ENCODE measurements at regions not wholly inside any gene's neighbourhood (a gene's known extent, or its start where the extent isn't known, plus 50 kb on each side); places are given as distances from the start of the nearest gene placed in this dataset.

DNA sequence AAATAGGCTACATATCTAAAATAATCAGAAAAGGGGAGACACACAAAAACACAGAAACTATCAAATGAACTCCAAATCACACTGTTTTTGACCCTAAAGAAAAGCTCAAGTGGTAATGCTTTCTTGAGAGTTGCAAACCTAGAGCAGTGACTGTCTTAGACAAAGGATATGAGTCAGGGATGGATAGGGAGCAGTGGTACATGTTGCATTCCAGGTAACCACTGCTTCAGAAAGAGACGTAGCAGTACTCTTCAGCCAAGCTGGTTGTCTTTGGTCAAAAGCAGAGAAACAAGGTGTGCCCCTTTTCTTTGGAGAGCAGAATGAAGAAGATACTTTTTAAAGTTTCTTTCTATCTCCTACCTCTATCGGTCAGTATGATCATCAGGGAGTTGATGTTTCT lies 1003.6 kb downstream of the CDH9 start:
- Histone ChIP-seq H3K9me3 (no peaks in the 10 kb centered on the region), H3K36me3 (no peaks in the 10 kb centered on the region), H3K27ac (no peak overlapping the region), H3K4me3 (no peak overlapping the region), H3K27me3 (no peaks in the 10 kb centered on the region), H3K4me1 (no peaks in the 10 kb centered on the region)
- in situ Hi-C loops (cut with MboI; ENCODE audit: low sequenced_read_pairs in 4 of 4) (no loop called here), intact Hi-C loops (cut with DNase I; ENCODE audit: low total_unique reads) (no loop called here)
- no peak for TF ChIP-seq POLR2A (IDR thresholded peaks at IDR 0.05)
- TF ChIP-seq, protein P1, sequence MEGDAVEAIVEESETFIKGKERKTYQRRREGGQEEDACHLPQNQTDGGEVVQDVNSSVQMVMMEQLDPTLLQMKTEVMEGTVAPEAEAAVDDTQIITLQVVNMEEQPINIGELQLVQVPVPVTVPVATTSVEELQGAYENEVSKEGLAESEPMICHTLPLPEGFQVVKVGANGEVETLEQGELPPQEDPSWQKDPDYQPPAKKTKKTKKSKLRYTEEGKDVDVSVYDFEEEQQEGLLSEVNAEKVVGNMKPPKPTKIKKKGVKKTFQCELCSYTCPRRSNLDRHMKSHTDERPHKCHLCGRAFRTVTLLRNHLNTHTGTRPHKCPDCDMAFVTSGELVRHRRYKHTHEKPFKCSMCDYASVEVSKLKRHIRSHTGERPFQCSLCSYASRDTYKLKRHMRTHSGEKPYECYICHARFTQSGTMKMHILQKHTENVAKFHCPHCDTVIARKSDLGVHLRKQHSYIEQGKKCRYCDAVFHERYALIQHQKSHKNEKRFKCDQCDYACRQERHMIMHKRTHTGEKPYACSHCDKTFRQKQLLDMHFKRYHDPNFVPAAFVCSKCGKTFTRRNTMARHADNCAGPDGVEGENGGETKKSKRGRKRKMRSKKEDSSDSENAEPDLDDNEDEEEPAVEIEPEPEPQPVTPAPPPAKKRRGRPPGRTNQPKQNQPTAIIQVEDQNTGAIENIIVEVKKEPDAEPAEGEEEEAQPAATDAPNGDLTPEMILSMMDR (IDR thresholded peaks at IDR 0.05 in 4 of 5, conservative IDR thresholded peaks at IDR 0.05 in 1 of 5): no peak
- DNase-seq (no peak), ATAC-seq (no peak)

- in situ Hi-C loops (cut with MboI; ENCODE audit: low sequenced_read_pairs in 4 of 4): no loop called here
- DNase-seq (no peak), ATAC-seq (no peak)
- no peaks in the 10 kb centered on the region for H3K9me3 ChIP-seq
- no peaks in the 10 kb centered on the region for H3K4me1 ChIP-seq
- H3K27me3 ChIP-seq: no peaks in the 10 kb centered on the region
- H3K36me3 ChIP-seq: no peaks in the 10 kb centered on the region
- H3K27ac ChIP-seq: no peak overlapping the region
- no peak overlapping the region for H3K4me3 ChIP-seq
- TF ChIP-seq POLR2A (IDR thresholded peaks at IDR 0.05): no peak
- TF ChIP-seq, protein P1 (IDR thresholded peaks at IDR 0.05 in 4 of 5, conservative IDR thresholded peaks at IDR 0.05 in 1 of 5): no peak
- intact Hi-C loops (cut with DNase I; ENCODE audit: low total_unique reads): no loop called here
Measured at GRCh38 chr5:26031481-26031880, 1006.9 kb downstream of the CDH9 start.

- in situ Hi-C loops (cut with MboI; ENCODE audit: low sequenced_read_pairs in 4 of 4): no loop called here
- DNase-seq: no peak
- no peaks in the 10 kb centered on the region for H3K27me3 ChIP-seq
- no peaks in the 10 kb centered on the region for H3K4me1 ChIP-seq
- H3K27ac ChIP-seq: no peak overlapping the region
- H3K4me3 ChIP-seq: no peak overlapping the region
- H3K36me3 ChIP-seq: no peaks in the 10 kb centered on the region
- no peaks in the 10 kb centered on the region for H3K9me3 ChIP-seq
- ATAC-seq: no peak
- intact Hi-C loops (cut with DNase I; ENCODE audit: low total_unique reads): no loop called here
- TF ChIP-seq, protein P1 (IDR thresholded peaks at IDR 0.05 in 4 of 5, conservative IDR thresholded peaks at IDR 0.05 in 1 of 5): no peak
- TF ChIP-seq POLR2A (IDR thresholded peaks at IDR 0.05): no peak
Measured at GRCh38 chr5:26026044-26026443, 1012.3 kb downstream of the CDH9 start.

DNA sequence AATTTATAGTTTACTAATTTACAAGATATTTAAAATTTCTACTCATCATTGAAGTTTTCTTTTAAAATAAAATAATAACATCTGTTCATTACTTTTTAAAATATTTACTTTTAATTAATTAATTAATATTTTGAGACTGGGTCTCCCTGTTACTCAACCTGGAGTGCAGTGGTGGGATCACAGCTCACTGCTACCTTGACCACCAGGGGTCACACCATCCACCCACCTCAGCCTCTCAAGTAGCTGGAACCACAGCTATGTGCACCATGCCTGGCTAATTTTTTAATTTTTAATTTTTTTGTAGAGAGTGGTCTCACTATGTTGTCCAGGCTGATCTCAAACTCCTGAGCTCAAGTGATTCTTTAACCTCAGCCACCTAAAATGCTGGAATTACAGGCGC lies 1013.6 kb downstream of the CDH9 start:
- Histone ChIP-seq H3K9me3 (no peaks in the 10 kb centered on the region), H3K27me3 (no peaks in the 10 kb centered on the region), H3K4me3 (no peak overlapping the region), H3K36me3 (no peaks in the 10 kb centered on the region), H3K27ac (no peak overlapping the region), H3K4me1 (no peaks in the 10 kb centered on the region)
- no peak for TF ChIP-seq POLR2A (IDR thresholded peaks at IDR 0.05)
- TF ChIP-seq, protein P1 (IDR thresholded peaks at IDR 0.05 in 4 of 5, conservative IDR thresholded peaks at IDR 0.05 in 1 of 5): no peak
- ATAC-seq (no peak), DNase-seq (no peak)
- intact Hi-C loops (cut with DNase I; ENCODE audit: low total_unique reads): no loop called here
- in situ Hi-C loops (cut with MboI; ENCODE audit: low sequenced_read_pairs in 4 of 4): no loop called here

DNA sequence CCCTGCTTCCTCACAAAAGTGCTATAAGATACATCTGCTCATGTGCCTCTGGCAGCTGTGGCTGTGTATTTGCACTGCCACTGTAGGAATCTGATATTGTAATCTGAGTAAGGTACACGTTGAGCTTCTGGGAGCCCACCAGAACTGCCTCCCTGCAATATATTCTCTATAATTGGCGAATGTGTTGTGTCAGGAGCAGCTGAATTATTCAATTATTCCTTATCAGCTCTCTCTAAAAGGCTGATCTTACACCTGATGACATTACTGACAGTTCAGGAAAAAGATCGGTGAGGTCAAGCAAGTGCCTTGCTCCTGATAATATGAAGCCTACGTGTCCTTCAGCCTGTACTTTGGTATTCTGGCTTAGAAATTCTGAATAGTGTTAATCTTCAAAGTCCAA lies 1015.0 kb downstream of the CDH9 start:
- intact Hi-C loops (cut with DNase I; ENCODE audit: low total_unique reads) (no loop called here), in situ Hi-C loops (cut with MboI; ENCODE audit: low sequenced_read_pairs in 4 of 4) (no loop called here)
- H3K27me3 ChIP-seq: no peaks in the 10 kb centered on the region
- no peaks in the 10 kb centered on the region for H3K4me1 ChIP-seq
- no peak for ATAC-seq
- TF ChIP-seq, protein P1 (IDR thresholded peaks at IDR 0.05 in 4 of 5, conservative IDR thresholded peaks at IDR 0.05 in 1 of 5): no peak
- TF ChIP-seq POLR2A (IDR thresholded peaks at IDR 0.05): no peak
- no peaks in the 10 kb centered on the region for H3K9me3 ChIP-seq
- DNase-seq: no peak
- no peak overlapping the region for H3K27ac ChIP-seq
- H3K36me3 ChIP-seq: no peaks in the 10 kb centered on the region
- H3K4me3 ChIP-seq: no peak overlapping the region

All from gastrocnemius medialis (tissue), 4 donors.